HL-60 (cell line): ENCODE measurements at regions not wholly inside any gene's neighbourhood (a gene's known extent, or its start where the extent isn't known, plus 50 kb on each side); places are given as distances from the start of the nearest gene placed in this dataset.

Experiments used
- DNase-seq, 2 experiments: peaks; one replicate each; pipeline ENCODE4 v3.0.0-alpha.2; 2010 to 2020; ENCODE audit warnings: low read depth in 1 of 2, low spot score in 1 of 2
- H3K27ac ChIP-seq: fragments of 250-450 bp; sonication (Bioruptor Pico); replicated peaks from 2 replicates; pipeline ENCODE4 v1.5.1; 2020; ENCODE audit warnings: mild to moderate bottlenecking, moderate library complexity
- H3K27me3 ChIP-seq: fragments of 250-450 bp; sonication (Bioruptor Pico); 2 replicates; pipeline ENCODE4 v1.5.1; 2021; ENCODE audit warnings: mild to moderate bottlenecking, moderate library complexity; ENCODE audit not compliant: insufficient read depth, poor library complexity, severe bottlenecking
- H3K4me3 ChIP-seq: replicated peaks from 2 replicates; pipeline ENCODE4 v1.5.1; 2011; ENCODE audit warnings: mild to moderate bottlenecking, control low read depth, low read length; ENCODE audit not compliant: insufficient read depth
- GABPA ChIP-seq: IDR thresholded peaks from 2 replicates; pipeline ENCODE4 v1.6.1; 2012; ENCODE audit warnings: low read depth
- POLR2AphosphoS5 ChIP-seq: IDR thresholded peaks from 2 replicates; pipeline ENCODE4 v1.6.1; 2012; ENCODE audit warnings: low read depth
- SPI1 ChIP-seq: IDR thresholded peaks from 2 replicates; pipeline ENCODE4 v1.6.1; 2012; ENCODE audit warnings: low read depth, mild to moderate bottlenecking, borderline replicate concordance
- TF ChIP-seq, protein P1 (sequence below): IDR thresholded peaks from 2 replicates; pipeline ENCODE4 v1.6.1; 2012; ENCODE audit warnings: low read depth; ENCODE audit not compliant: insufficient replicate concordance
- TF ChIP-seq, protein P2 (sequence below): IDR thresholded peaks from one replicate; pipeline ENCODE4 v1.5.1; 2011; ENCODE audit warnings: low read length, control low read depth, inconsistent platforms; ENCODE audit not compliant: insufficient read depth

DNA sequence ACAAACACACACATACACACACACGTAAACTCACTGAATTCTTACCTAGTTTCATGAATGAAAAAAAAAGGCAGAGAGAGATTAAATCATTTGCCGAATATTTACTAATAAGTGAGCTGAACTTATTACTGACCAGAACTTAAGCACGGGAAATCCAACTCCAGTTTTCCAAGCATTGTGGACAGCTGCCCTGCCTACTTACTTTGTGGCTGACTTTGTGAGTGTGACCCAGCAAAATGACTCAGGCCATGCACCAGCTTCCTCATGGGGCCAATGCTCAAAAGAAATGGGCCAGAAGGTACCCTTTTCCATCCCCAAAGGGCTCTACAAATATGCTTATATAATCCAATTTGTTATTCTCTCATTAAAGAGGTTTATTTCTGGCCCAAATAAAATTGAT, 87.4 kb upstream of the RHOBTB1 start:
- H3K27me3 ChIP-seq = no peaks in the 10 kb centered on the region
- H3K4me3 ChIP-seq = no peak overlapping the region
- DNase-seq = no peak
- TF ChIP-seq GABPA (no peak), POLR2AphosphoS5 (no peak), SPI1 (no peak)
- TF ChIP-seq, protein P1, sequence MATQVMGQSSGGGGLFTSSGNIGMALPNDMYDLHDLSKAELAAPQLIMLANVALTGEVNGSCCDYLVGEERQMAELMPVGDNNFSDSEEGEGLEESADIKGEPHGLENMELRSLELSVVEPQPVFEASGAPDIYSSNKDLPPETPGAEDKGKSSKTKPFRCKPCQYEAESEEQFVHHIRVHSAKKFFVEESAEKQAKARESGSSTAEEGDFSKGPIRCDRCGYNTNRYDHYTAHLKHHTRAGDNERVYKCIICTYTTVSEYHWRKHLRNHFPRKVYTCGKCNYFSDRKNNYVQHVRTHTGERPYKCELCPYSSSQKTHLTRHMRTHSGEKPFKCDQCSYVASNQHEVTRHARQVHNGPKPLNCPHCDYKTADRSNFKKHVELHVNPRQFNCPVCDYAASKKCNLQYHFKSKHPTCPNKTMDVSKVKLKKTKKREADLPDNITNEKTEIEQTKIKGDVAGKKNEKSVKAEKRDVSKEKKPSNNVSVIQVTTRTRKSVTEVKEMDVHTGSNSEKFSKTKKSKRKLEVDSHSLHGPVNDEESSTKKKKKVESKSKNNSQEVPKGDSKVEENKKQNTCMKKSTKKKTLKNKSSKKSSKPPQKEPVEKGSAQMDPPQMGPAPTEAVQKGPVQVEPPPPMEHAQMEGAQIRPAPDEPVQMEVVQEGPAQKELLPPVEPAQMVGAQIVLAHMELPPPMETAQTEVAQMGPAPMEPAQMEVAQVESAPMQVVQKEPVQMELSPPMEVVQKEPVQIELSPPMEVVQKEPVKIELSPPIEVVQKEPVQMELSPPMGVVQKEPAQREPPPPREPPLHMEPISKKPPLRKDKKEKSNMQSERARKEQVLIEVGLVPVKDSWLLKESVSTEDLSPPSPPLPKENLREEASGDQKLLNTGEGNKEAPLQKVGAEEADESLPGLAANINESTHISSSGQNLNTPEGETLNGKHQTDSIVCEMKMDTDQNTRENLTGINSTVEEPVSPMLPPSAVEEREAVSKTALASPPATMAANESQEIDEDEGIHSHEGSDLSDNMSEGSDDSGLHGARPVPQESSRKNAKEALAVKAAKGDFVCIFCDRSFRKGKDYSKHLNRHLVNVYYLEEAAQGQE = no peak
- TF ChIP-seq, protein P2, sequence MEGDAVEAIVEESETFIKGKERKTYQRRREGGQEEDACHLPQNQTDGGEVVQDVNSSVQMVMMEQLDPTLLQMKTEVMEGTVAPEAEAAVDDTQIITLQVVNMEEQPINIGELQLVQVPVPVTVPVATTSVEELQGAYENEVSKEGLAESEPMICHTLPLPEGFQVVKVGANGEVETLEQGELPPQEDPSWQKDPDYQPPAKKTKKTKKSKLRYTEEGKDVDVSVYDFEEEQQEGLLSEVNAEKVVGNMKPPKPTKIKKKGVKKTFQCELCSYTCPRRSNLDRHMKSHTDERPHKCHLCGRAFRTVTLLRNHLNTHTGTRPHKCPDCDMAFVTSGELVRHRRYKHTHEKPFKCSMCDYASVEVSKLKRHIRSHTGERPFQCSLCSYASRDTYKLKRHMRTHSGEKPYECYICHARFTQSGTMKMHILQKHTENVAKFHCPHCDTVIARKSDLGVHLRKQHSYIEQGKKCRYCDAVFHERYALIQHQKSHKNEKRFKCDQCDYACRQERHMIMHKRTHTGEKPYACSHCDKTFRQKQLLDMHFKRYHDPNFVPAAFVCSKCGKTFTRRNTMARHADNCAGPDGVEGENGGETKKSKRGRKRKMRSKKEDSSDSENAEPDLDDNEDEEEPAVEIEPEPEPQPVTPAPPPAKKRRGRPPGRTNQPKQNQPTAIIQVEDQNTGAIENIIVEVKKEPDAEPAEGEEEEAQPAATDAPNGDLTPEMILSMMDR = no peak
- H3K27ac ChIP-seq = no peak overlapping the region

DNA sequence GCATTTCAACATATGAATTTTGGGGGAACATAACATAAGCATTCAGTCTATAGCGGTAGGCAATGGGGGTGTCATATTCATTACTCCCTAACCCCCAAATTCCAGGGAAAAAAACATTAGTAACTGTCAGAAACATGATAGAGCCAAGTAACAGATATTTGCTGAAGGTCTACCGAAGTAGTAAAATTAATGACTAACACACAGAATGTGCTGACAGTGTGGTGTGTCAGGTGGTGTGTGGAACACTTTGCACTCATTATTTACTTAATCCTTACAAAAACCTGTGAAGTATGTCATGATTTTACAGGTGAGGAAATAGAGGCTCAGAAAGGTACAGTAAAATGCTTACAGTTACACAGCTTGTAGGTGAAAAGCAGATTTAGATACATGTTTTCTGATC, 85.4 kb upstream of the RHOBTB1 start:
- Histone ChIP-seq H3K4me3 (no peak overlapping the region), H3K27me3 (no peaks in the 10 kb centered on the region), H3K27ac (no peak overlapping the region)
- TF ChIP-seq, protein P1 = no peak
- TF ChIP-seq SPI1 (no peak), GABPA (no peak), POLR2AphosphoS5 (no peak)
- TF ChIP-seq, protein P2 = no peak
- DNase-seq = no peak

DNA sequence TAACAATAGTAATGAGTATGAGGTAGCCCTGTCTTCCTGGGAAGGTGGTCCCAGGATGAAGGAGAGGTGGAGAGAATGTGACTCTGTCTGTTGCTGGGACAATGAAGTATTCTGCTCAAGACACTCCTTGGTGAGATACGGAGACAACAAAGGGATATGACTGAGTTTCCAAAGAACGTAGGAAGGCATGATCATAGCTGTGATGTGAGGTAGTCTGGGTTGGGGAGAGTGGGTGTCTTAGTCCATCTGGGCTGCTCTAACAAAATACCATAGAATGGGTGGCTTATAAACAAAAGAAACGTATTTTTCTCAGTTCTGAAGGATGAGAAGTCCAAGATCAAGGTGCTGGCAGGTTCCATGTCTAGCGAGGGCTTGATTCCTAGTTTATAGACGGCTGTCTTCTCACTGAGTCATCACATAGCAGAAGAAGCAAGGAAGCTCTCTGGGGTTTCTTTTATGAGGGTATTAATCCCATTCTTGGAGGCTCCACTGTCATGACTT, 84.9 kb upstream of the RHOBTB1 start:
- no peak overlapping the region for H3K27ac ChIP-seq
- TF ChIP-seq, protein P2 = no peak
- TF ChIP-seq, protein P1 = no peak
- TF ChIP-seq GABPA = no peak
- TF ChIP-seq SPI1 = no peak
- TF ChIP-seq POLR2AphosphoS5 = no peak
- H3K4me3 ChIP-seq = no peak overlapping the region
- DNase-seq = no peak
- H3K27me3 ChIP-seq = no peaks in the 10 kb centered on the region
